OCI-LY7 (cell line): ENCODE measurements at regions not wholly inside any gene's neighbourhood (a gene's known extent, or its start where the extent isn't known, plus 50 kb on each side); places are given as distances from the start of the nearest gene placed in this dataset.

ENCODE experiments used
- BruUV-seq: library from RNA; stranded (reverse); fragments of 400-500 nt; replicated peaks from 2 replicates; lab custom pipeline; 2021; lab: Mats Ljungman, UMichigan
- CTCF ChIA-PET: fragments of 300-600 bp; sonication (Branson Sonifier 250); formaldehyde crosslinking; loops from one replicate; lab custom pipeline; 2022; ENCODE audit warnings: antibody characterized with exemption; ENCODE audit not compliant: unreplicated experiment; lab: Charles Lee
- POLR2A ChIA-PET: fragments of 300-600 bp; sonication (Branson Sonifier 250); formaldehyde crosslinking; loops from one replicate; lab custom pipeline; 2022; ENCODE audit warnings: antibody characterized with exemption; lab: Charles Lee
- DNase-seq: peaks from one replicate; pipeline ENCODE4 v3.0.0-alpha.2; 2015; ENCODE audit warnings: low spot score
- H2AFZ ChIP-seq: fragments of 200-600 bp; sonication (generic), shearing (Covaris generic); 2 replicates; pipeline ENCODE4 v1.6.1; 2014; ENCODE audit warnings: mild to moderate bottlenecking, antibody characterized with exemption, low read length, moderate library complexity
- H3K27ac ChIP-seq: fragments of 200-600 bp; sonication (generic); 2 replicates; pipeline ENCODE4 v1.5.1; 2014; ENCODE audit warnings: mixed run types, low read depth, mild to moderate bottlenecking, moderate library complexity, low read length, inconsistent platforms; ENCODE audit not compliant: poor library complexity, severe bottlenecking
- H3K36me3 ChIP-seq: fragments of 200-600 bp; sonication (generic); 2 replicates; pipeline ENCODE4 v1.6.1; 2014; ENCODE audit warnings: mild to moderate bottlenecking, antibody characterized with exemption, low read length, moderate library complexity, mixed read lengths; ENCODE audit not compliant: insufficient read depth
- H3K4me1 ChIP-seq: fragments of 200-600 bp; sonication (generic); 2 replicates; pipeline ENCODE4 v1.5.1; 2014; ENCODE audit warnings: mild to moderate bottlenecking, low read length; ENCODE audit not compliant: insufficient read depth, poor library complexity, severe bottlenecking
- H3K4me2 ChIP-seq: fragments of 200-600 bp; sonication (generic); 2 replicates; pipeline ENCODE4 v1.6.1; 2014; ENCODE audit warnings: mild to moderate bottlenecking, low read length
- H3K4me3 ChIP-seq: fragments of 200-600 bp; sonication (generic); 2 replicates; pipeline ENCODE4 v1.5.1; 2014; ENCODE audit warnings: mild to moderate bottlenecking, low read depth, low read length; ENCODE audit not compliant: poor library complexity, severe bottlenecking
- H3K79me2 ChIP-seq: fragments of 200-600 bp; sonication (generic); 2 replicates; pipeline ENCODE4 v1.6.1; 2016; ENCODE audit warnings: low read depth, mild to moderate bottlenecking, low read length, moderate library complexity, mixed read lengths; ENCODE audit not compliant: insufficient read depth
- H3K9me2 ChIP-seq: fragments of 200-600 bp; sonication (generic); 2 replicates; pipeline ENCODE4 v1.6.1; 2016; ENCODE audit warnings: mild to moderate bottlenecking, low read length, mixed read lengths; ENCODE audit not compliant: insufficient read depth
- H3K9me3 ChIP-seq: fragments of 200-600 bp; sonication (generic); 2 replicates; pipeline ENCODE4 v1.6.1; 2014; ENCODE audit warnings: mild to moderate bottlenecking, mixed run types, low read length, mixed read lengths
- H4K20me1 ChIP-seq: fragments of 200-600 bp; sonication (generic); 2 replicates; pipeline ENCODE4 v1.6.1; 2014; ENCODE audit warnings: mild to moderate bottlenecking, antibody characterized with exemption, low read length, moderate library complexity, mixed read lengths; ENCODE audit not compliant: insufficient read depth
- EZH2phosphoT487 ChIP-seq: fragments of 200-600 bp; sonication (generic); IDR thresholded peaks from 2 replicates; pipeline ENCODE4 v1.6.1; 2018; ENCODE audit warnings: low read depth, borderline replicate concordance, mild to moderate bottlenecking, mixed run types, antibody characterized with exemption, low read length, moderate library complexity, mixed read lengths
- intact Hi-C: fragments of 100-400 bp; cut with micrococcal nuclease; formaldehyde crosslinking; loops from one replicate; pipeline ENCODE4 v1.10.0; 2022; ENCODE audit not compliant: unreplicated experiment
- TF ChIP-seq, protein P1 (sequence below): fragments of 200-600 bp; sonication (generic); conservative IDR thresholded peaks from 2 replicates; pipeline ENCODE4 v1.5.1; 2014; ENCODE audit warnings: mild to moderate bottlenecking, antibody characterized with exemption, low read length, moderate library complexity, mixed read lengths

DNA sequence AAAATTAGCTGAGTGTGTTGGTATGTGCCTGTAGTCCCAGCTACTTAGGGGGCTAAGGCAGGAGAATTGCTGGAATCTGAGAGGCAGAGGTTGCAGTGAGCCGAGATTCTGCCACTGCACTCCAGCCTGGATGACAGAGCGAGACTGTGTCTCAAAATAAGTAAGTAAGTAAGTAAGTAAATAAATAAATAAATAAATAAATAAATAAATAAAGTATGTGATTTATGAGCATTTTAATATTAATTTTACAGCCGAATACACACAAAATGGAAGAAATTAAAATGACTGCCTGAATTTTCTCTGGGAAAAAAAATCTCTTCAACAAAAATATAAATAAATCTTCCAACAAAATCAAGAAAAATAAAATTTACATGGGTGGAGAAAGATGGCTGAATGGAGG is 740.7 kb downstream of the CDH18 start:
- Histone ChIP-seq H4K20me1 (no peaks in the 10 kb centered on the region), H3K4me2 (no peak overlapping the region), H3K4me3 (no peak overlapping the region), H3K27ac (no peak overlapping the region), H3K79me2 (no peaks in the 10 kb centered on the region), H3K36me3 (no peaks in the 10 kb centered on the region), H3K4me1 (peaks cover 14% of the 10 kb centered on the region), H3K9me2 (no peaks in the 10 kb centered on the region), H2AFZ (no peak overlapping the region), H3K9me3 (peaks cover 3% of the 10 kb centered on the region; the same call in 1 of the 2 replicates)
- no TSS peak for BruUV-seq
- TF ChIP-seq, protein P1, sequence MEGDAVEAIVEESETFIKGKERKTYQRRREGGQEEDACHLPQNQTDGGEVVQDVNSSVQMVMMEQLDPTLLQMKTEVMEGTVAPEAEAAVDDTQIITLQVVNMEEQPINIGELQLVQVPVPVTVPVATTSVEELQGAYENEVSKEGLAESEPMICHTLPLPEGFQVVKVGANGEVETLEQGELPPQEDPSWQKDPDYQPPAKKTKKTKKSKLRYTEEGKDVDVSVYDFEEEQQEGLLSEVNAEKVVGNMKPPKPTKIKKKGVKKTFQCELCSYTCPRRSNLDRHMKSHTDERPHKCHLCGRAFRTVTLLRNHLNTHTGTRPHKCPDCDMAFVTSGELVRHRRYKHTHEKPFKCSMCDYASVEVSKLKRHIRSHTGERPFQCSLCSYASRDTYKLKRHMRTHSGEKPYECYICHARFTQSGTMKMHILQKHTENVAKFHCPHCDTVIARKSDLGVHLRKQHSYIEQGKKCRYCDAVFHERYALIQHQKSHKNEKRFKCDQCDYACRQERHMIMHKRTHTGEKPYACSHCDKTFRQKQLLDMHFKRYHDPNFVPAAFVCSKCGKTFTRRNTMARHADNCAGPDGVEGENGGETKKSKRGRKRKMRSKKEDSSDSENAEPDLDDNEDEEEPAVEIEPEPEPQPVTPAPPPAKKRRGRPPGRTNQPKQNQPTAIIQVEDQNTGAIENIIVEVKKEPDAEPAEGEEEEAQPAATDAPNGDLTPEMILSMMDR: no peak
- TF ChIP-seq EZH2phosphoT487: no peak
- CTCF ChIA-PET: no interaction called here
- DNase-seq: no peak
- POLR2A ChIA-PET: interaction anchor here (1.2 kb wide), 1 partner anchor 14 kb away, joined by 3 read pairs; no protein-coding TSS in a partner anchor
- intact Hi-C loops: no loop called here

DNA sequence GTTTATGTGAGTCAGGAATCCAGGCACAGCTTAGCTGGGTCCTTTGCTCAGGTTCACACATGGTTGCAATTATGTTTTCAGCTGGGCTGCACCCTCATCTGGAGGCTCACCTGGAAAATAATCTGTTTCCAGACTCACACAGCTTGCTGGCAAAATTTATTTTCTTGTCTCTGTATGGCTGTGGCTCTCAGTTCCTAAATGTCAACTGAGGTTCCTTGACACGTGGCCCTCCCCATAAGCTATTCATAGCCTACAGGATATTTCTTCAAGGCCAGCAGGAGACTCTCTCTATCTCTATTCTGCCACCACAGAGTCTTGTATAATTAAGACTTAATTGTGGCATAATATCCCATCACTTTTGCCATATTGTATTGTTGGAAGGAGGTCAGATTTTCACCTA is 732.0 kb downstream of the CDH18 start:
- Histone ChIP-seq H2AFZ (peak overlapping the region; percentile 88), H3K4me2 (peak overlapping the region; percentile 47), H4K20me1 (no peaks in the 10 kb centered on the region), H3K4me3 (no peak overlapping the region), H3K9me2 (no peaks in the 10 kb centered on the region; the same call in 1 of the 2 replicates), H3K9me3 (peaks cover 20% of the 10 kb centered on the region; the same call in 1 of the 2 replicates), H3K79me2 (no peaks in the 10 kb centered on the region), H3K36me3 (peaks cover 28% of the 10 kb centered on the region), H3K27ac (peak overlapping the region; percentile 64), H3K4me1 (peaks cover 37% of the 10 kb centered on the region)
- no TSS peak for BruUV-seq
- ChIA-PET POLR2A (interaction anchor here (0.7 to 9.5 kb wide), 11 partner anchors 10 to 183 kb away, joined by 3 to 103 read pairs (median 3); no protein-coding TSS in a partner anchor), CTCF (interaction anchor here (0.7 to 1.2 kb wide), 2 partner anchors 13 to 132 kb away, joined by 3 read pairs; no protein-coding TSS in a partner anchor)
- TF ChIP-seq, protein P1: no peak
- TF ChIP-seq EZH2phosphoT487: no peak
- intact Hi-C loops: no loop called here
- peak; percentile 75 for DNase-seq

DNA sequence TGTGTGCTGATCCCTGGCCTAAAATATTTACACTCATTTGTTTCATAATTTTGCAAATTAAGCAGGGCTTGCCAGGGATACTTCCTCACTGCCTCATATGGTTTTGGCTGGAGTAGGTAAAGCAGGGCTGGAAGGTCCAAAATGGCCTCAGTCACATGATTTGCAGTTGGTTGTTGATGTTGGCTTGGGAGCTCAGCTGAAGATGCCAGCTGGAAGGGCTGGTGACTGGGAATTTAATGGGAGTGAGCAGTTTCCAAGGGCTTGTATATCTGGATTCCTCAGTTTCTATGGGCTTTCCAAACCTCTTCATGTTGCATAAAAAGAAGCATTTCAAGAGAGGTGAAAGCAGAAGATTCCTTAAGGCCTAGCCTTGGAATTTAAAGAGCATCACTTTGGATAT is 729.3 kb downstream of the CDH18 start:
- POLR2A ChIA-PET: interaction anchor here (0.7 to 9.5 kb wide), 4 partner anchors 8 to 60 kb away, joined by 3 to 103 read pairs (median 4); no protein-coding TSS in a partner anchor
- H3K9me2 ChIP-seq: no peaks in the 10 kb centered on the region; the same call in 1 of the 2 replicates
- H3K9me3 ChIP-seq: peaks cover 40% of the 10 kb centered on the region; the same call in 1 of the 2 replicates
- no peak for DNase-seq
- CTCF ChIA-PET: no interaction called here
- H3K4me1 ChIP-seq: peaks cover 45% of the 10 kb centered on the region
- BruUV-seq: no TSS peak
- H3K4me2 ChIP-seq: no peak overlapping the region
- H3K4me3 ChIP-seq: no peak overlapping the region
- intact Hi-C loops: no loop called here
- no peaks in the 10 kb centered on the region for H3K79me2 ChIP-seq
- H3K36me3 ChIP-seq: peaks cover 50% of the 10 kb centered on the region
- no peak for TF ChIP-seq EZH2phosphoT487
- TF ChIP-seq, protein P1: no peak
- no peak overlapping the region for H3K27ac ChIP-seq
- H2AFZ ChIP-seq: peak overlapping the region; percentile 23; the same call in 1 of the 2 replicates
- no peaks in the 10 kb centered on the region for H4K20me1 ChIP-seq
